Cardiac fibroblast (primary cell): ENCODE measurements at regions not wholly inside any gene's neighbourhood (a gene's known extent, or its start where the extent isn't known, plus 50 kb on each side); places are given as distances from the start of the nearest gene placed in this dataset.

Source experiments
- DNase-seq, 2 donors: peaks; one replicate each; pipeline versions ENCODE4 v3.0.0 to v3.0.0-alpha.2; 2010; ENCODE audit warnings: low read depth in 2 of 2
- H3K4me3 ChIP-seq, 2 donors: replicated peaks in 1 of 2; 1 replicate in 1 of 2; 2 replicates in 1 of 2; pipeline ENCODE4 v1.5.1; 2011; ENCODE audit warnings: low read depth in 2 of 2, low read length in 2 of 2, mild to moderate bottlenecking in 2 of 2, moderate library complexity in 1 of 2
- TF ChIP-seq, protein P1 (sequence below): IDR thresholded peaks from one replicate; pipeline ENCODE4 v1.5.1; 2011; ENCODE audit warnings: low read depth, mild to moderate bottlenecking, low read length, inconsistent platforms

DNA sequence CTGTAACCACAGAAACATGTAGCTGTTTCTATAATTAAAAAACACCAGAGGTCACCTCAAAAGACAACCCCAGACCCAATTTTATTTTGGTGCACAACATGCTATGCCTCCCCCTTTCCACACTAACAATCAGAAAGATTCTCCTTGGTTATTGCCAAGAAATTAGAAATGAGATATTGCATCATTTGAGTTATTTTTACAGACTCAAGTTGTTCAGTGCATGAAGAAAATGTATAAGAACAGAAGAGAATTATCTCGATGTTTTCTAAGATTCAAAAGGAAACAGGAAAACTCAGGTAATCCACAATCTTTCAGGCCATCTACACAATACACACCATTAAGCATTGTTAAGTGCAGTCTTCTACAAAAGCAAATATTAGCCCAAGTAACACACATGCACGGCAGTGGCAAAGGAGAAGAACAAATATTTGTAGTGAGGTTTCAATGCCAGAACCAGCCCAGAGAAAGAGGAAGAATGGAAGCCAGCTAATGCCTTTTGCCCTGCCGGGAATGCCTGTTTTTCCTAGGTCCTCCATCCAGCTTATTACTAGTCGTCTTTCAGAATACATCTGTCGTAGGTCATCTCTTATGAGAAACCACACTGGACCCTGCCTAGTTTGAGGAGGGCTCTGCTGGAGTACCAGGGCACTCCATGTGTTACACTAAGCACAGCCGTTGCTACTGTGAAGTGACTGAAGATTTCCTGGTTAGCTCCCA is 67.6 kb upstream of the C1GALT1 start:
- TF ChIP-seq, protein P1, sequence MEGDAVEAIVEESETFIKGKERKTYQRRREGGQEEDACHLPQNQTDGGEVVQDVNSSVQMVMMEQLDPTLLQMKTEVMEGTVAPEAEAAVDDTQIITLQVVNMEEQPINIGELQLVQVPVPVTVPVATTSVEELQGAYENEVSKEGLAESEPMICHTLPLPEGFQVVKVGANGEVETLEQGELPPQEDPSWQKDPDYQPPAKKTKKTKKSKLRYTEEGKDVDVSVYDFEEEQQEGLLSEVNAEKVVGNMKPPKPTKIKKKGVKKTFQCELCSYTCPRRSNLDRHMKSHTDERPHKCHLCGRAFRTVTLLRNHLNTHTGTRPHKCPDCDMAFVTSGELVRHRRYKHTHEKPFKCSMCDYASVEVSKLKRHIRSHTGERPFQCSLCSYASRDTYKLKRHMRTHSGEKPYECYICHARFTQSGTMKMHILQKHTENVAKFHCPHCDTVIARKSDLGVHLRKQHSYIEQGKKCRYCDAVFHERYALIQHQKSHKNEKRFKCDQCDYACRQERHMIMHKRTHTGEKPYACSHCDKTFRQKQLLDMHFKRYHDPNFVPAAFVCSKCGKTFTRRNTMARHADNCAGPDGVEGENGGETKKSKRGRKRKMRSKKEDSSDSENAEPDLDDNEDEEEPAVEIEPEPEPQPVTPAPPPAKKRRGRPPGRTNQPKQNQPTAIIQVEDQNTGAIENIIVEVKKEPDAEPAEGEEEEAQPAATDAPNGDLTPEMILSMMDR: no peak

DNA sequence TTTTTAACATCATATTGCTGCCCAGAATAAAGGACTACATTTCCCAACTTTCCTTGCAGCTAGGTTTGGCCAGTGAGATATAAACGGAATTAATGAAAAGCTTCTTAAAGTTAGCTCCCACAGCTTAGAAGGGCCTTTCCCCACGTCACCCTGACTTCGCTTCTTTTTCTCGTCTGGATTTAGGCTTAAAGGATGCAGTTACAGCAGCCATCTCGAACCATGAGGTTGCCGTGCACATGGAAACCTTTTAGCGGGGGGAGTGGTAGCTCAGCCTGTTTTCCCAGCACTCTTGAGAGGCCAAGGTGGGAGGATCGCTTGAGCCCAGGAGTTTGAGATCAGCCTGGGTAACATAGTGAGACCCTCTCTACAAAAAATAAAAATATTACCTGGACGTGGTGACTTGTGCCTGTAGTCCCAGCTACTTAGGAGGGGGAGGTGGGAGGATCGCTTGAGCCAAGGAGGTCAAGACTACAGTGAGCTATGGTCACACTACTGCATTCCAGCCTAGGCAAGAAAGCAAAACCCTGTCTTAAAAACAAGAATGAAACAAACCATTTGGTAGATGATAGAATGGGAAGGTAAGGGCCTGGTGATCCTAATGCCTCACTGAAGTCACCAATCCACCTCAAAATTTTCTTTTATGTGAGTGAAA is 64.3 kb upstream of the C1GALT1 start:
- TF ChIP-seq, protein P1: no peak
- no peak for DNase-seq
- H3K4me3 ChIP-seq: no peak overlapping the region

More for the DNA sequence above, 67.6 kb upstream of the C1GALT1 start:
- DNase-seq: no peak
- H3K4me3 ChIP-seq: no peak overlapping the region

DNA sequence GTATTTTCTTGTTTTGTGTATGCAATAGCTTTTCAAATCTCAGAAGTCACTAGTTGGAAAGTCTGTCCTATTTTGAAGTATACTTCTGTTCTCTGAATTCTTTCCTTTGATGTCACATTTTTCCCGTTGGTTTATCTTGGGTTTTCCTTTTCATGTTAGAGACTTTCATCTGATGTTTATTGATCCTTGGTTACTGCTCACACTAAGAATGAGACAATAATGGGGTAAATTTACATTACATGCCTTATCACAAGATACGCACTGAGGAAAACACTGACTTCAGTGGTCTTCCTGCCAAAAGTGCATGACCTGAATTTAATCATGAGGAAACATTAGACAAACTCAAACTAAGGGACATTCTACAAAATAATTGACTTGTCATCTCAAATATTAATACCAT is 63.5 kb upstream of the C1GALT1 start:
- DNase-seq: no peak
- TF ChIP-seq, protein P1: no peak
- no peak overlapping the region for H3K4me3 ChIP-seq

DNA sequence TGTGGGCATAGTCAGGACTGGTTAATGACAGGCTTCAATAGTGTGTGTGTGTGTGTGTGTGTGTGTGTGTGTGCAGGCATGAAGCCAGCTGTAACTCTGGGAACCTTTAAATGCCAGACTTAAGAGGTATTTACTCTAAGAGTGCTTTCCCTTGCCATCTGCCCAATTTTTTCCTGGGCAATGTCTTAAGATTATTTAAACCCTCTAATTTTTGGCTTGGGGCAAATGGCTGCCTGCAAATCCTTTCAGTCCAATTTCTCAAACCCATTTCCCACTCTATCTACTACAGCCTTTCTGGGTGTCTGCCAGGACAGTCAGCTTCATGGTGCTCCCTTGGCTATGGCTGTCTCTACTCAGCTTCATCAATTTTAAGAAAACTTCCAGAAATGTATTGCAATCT is 62.6 kb upstream of the C1GALT1 start:
- TF ChIP-seq, protein P1: no peak
- no peak overlapping the region for H3K4me3 ChIP-seq
- DNase-seq: no peak

DNA sequence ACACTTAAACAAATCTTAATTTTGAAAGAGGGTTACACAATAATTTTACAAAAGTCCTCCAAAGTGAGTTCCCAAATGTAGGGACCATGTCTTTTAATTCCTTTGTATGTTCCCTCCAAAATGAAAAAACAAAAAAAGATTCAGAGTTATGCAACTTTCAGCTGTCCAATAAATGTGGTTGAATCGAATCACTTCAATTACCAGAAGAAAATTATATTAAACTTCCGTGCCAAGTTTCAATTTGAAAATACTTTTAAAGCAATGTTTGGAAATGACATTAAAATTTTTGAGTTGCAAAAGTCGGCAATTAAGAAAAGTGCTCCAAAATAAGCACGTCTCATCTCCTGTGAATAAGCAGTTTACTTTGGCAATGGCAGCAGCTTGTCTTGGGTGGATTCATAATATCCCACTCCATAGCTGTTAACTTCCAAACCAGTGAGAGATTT is 60.3 kb upstream of the C1GALT1 start:
- H3K4me3 ChIP-seq: no peak overlapping the region
- TF ChIP-seq, protein P1: no peak
- DNase-seq: peak; percentile 28 to 65

DNA sequence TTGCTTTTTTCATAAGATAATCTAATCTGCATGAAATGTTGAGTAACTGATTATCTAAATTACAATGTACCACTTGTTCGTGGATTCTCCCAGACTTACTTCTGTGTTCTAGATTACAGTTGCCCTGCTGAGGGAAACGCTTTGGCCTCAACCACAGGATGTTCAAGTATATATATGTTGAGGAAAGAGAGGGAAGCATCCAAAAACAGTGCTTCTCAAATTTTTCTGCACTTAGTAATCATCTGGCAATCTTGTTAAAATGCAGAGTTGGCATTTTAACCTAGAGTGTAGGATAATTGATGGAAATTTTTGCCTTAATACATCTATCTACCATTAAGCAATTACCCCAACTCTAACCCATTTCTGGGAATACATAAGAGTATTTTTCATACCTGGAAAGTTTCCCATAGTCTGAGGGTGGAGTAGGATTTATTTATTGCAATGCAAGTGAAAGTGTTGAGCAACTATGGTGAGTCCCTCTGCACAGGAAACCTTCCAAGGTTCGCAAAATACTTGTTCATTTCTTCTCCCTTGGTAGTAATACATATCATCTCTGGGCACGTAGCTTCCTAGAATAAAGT is 59.6 kb upstream of the C1GALT1 start:
- TF ChIP-seq, protein P1: no peak
- peak; percentile 91 to 95 for DNase-seq
- H3K4me3 ChIP-seq: no peak overlapping the region
